Glutamatergic neuron (in vitro differentiated cells): ENCODE measurements at regions not wholly inside any gene's neighbourhood (a gene's known extent, or its start where the extent isn't known, plus 50 kb on each side); places are given as distances from the start of the nearest gene placed in this dataset.

Experiments
- DNase-seq: peaks from one replicate; pipeline ENCODE4 v3.0.0; 2022
- H3K27ac Mint-ChIP-seq: one replicate; pipeline ENCODE4 v1.8.0; 2020; ENCODE audit warnings: mild to moderate bottlenecking, mixed read lengths, inconsistent platforms; ENCODE audit not compliant: unreplicated experiment
- H3K27me3 Mint-ChIP-seq: one replicate; pipeline ENCODE4 v1.8.0; 2020; ENCODE audit warnings: mild to moderate bottlenecking, moderate library complexity, mixed read lengths, inconsistent platforms; ENCODE audit not compliant: unreplicated experiment
- H3K36me3 Mint-ChIP-seq: one replicate; pipeline ENCODE4 v1.8.0; 2020; ENCODE audit warnings: mild to moderate bottlenecking, mixed read lengths, inconsistent platforms; ENCODE audit not compliant: unreplicated experiment
- H3K4me1 Mint-ChIP-seq: one replicate; pipeline ENCODE4 v1.8.0; 2020; ENCODE audit warnings: mild to moderate bottlenecking, low read depth, mixed read lengths, inconsistent platforms; ENCODE audit not compliant: unreplicated experiment
- H3K4me3 Mint-ChIP-seq: one replicate; pipeline ENCODE4 v1.8.0; 2020; ENCODE audit warnings: mild to moderate bottlenecking, mixed read lengths, inconsistent platforms; ENCODE audit not compliant: unreplicated experiment
- H3K9me3 Mint-ChIP-seq: one replicate; pipeline ENCODE4 v1.8.0; 2020; ENCODE audit warnings: mild to moderate bottlenecking, moderate library complexity, mixed read lengths, inconsistent platforms; ENCODE audit not compliant: unreplicated experiment
- CTCF ChIP-seq: fragments of 200-600 bp; sonication (generic); IDR thresholded peaks from one replicate; pipeline ENCODE4 v1.5.0; 2021; ENCODE audit not compliant: partially characterized antibody, unreplicated experiment

- Mint-ChIP-seq H3K4me1 (no peaks in the 10 kb centered on the region), H3K27me3 (no peaks in the 10 kb centered on the region), H3K36me3 (no peaks in the 10 kb centered on the region), H3K9me3 (no peaks in the 10 kb centered on the region), H3K4me3 (no peak overlapping the region), H3K27ac (no peak overlapping the region)
- no peak for TF ChIP-seq CTCF
- DNase-seq, result no peak
These were observed 97.0 kb upstream of the PREP start for GRCh38 chr6:105499931-105500330.

- no peak for DNase-seq
- no peak for TF ChIP-seq CTCF
- no peaks in the 10 kb centered on the region for H3K36me3 Mint-ChIP-seq
- no peaks in the 10 kb centered on the region for H3K4me1 Mint-ChIP-seq
- H3K27ac Mint-ChIP-seq, result no peak overlapping the region
- H3K4me3 Mint-ChIP-seq, result no peak overlapping the region
- H3K27me3 Mint-ChIP-seq, result no peaks in the 10 kb centered on the region
- no peaks in the 10 kb centered on the region for H3K9me3 Mint-ChIP-seq
These were observed 96.4 kb upstream of the PREP start for GRCh38 chr6:105499136-105499870.

GRCh38 chr6:105497549-105497948 is 94.7 kb upstream of the PREP start:
- no peaks in the 10 kb centered on the region for H3K4me1 Mint-ChIP-seq
- H3K4me3 Mint-ChIP-seq, result no peak overlapping the region
- no peak overlapping the region for H3K27ac Mint-ChIP-seq
- H3K36me3 Mint-ChIP-seq, result no peaks in the 10 kb centered on the region
- H3K9me3 Mint-ChIP-seq, result no peaks in the 10 kb centered on the region
- H3K27me3 Mint-ChIP-seq, result no peaks in the 10 kb centered on the region
- no peak for TF ChIP-seq CTCF
- no peak for DNase-seq

GRCh38 chr6:105495515-105495914 is 92.6 kb upstream of the PREP start:
- H3K27me3 Mint-ChIP-seq, result no peaks in the 10 kb centered on the region
- DNase-seq, result no peak
- no peak for TF ChIP-seq CTCF
- no peaks in the 10 kb centered on the region for H3K36me3 Mint-ChIP-seq
- no peaks in the 10 kb centered on the region for H3K9me3 Mint-ChIP-seq
- no peaks in the 10 kb centered on the region for H3K4me1 Mint-ChIP-seq
- no peak overlapping the region for H3K27ac Mint-ChIP-seq
- H3K4me3 Mint-ChIP-seq, result no peak overlapping the region

- Mint-ChIP-seq H3K27ac (no peak overlapping the region), H3K4me1 (no peaks in the 10 kb centered on the region), H3K4me3 (no peak overlapping the region), H3K9me3 (no peaks in the 10 kb centered on the region), H3K36me3 (no peaks in the 10 kb centered on the region), H3K27me3 (no peaks in the 10 kb centered on the region)
- no peak for TF ChIP-seq CTCF
- no peak for DNase-seq
These were observed 91.8 kb upstream of the PREP start for GRCh38 chr6:105494688-105495087.
